Liver (tissue), 3 donors: ENCODE measurements at regions not wholly inside any gene's neighbourhood (a gene's known extent, or its start where the extent isn't known, plus 50 kb on each side); places are given as distances from the start of the nearest gene placed in this dataset.

Experiments used
- EGR1 ChIP-seq, 2 donors: IDR thresholded peaks; 2 replicates each; pipeline ENCODE4 v1.6.1; 2016 to 2018; ENCODE audit warnings: antibody characterized with exemption in 2 of 2, low read depth in 2 of 2
- RAD21 ChIP-seq, 2 donors: IDR thresholded peaks; 2 replicates each; pipeline ENCODE4 v1.6.1; 2016; ENCODE audit warnings: antibody characterized with exemption in 2 of 2, mild to moderate bottlenecking in 2 of 2
- YY1 ChIP-seq: IDR thresholded peaks from 2 replicates; pipeline ENCODE4 v1.6.1; 2016; ENCODE audit warnings: antibody characterized with exemption, mild to moderate bottlenecking
- TF ChIP-seq, protein P1 (sequence below): fragments of 150-350 bp; IDR thresholded peaks from 2 replicates; pipeline ENCODE4 v1.5.1; 2017; ENCODE audit warnings: improper control_type of control experiment, low read depth, low read length; ENCODE audit not compliant: missing input control
- TF ChIP-seq, protein P2 (sequence below): IDR thresholded peaks from 2 replicates; pipeline ENCODE4 v1.6.1; 2016; ENCODE audit warnings: antibody characterized with exemption
- TF ChIP-seq, protein P3 (sequence below): IDR thresholded peaks from 2 replicates; pipeline ENCODE4 v1.6.1; 2016; ENCODE audit warnings: antibody characterized with exemption, mild to moderate bottlenecking
- TF ChIP-seq, protein P4 (sequence below): IDR thresholded peaks from 2 replicates; pipeline ENCODE4 v1.6.1; 2016; ENCODE audit warnings: antibody characterized with exemption
- donor health status: healthy.
- donor health status: healthy.

DNA sequence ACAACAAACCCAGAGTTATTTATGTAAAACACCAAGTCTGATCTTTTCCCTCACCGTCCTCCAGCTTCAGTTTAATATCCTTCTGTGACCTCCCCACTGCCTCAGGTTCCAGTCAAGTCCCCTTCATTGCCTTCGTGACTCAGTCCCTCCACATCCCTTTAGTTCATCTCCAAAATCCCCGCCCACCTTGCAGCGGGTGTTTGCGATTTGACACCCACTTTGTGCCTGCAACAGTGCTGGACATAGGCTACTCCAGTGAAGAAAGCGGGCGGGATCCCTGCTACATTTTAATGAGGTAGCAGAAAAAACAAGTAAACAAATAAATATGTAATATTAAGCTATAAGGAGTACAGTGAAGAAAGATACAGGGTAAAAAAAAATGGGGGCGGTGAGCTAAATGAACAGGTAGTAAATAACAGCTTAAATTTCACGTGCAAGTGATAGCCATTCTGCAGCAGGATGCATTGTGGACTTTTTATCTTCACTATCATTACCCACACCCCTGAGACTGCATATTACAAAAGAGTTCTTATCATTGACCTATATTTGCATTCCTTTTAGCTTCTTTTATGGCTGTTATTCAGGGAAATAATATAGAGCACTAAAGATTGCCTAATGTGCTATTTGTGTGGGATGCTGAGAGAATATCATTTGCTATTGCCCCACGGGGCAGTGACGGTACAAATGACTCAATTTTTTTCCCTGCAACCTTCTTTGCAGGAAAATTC, 222.8 kb upstream of the NUDT4 start:
- TF ChIP-seq, protein P1, sequence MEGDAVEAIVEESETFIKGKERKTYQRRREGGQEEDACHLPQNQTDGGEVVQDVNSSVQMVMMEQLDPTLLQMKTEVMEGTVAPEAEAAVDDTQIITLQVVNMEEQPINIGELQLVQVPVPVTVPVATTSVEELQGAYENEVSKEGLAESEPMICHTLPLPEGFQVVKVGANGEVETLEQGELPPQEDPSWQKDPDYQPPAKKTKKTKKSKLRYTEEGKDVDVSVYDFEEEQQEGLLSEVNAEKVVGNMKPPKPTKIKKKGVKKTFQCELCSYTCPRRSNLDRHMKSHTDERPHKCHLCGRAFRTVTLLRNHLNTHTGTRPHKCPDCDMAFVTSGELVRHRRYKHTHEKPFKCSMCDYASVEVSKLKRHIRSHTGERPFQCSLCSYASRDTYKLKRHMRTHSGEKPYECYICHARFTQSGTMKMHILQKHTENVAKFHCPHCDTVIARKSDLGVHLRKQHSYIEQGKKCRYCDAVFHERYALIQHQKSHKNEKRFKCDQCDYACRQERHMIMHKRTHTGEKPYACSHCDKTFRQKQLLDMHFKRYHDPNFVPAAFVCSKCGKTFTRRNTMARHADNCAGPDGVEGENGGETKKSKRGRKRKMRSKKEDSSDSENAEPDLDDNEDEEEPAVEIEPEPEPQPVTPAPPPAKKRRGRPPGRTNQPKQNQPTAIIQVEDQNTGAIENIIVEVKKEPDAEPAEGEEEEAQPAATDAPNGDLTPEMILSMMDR, result no peak
- TF ChIP-seq EGR1 (IDR thresholded peaks at IDR 0.05; ENCODE audit: low read depth in 2 of 2), result no peak
- TF ChIP-seq, protein P2, sequence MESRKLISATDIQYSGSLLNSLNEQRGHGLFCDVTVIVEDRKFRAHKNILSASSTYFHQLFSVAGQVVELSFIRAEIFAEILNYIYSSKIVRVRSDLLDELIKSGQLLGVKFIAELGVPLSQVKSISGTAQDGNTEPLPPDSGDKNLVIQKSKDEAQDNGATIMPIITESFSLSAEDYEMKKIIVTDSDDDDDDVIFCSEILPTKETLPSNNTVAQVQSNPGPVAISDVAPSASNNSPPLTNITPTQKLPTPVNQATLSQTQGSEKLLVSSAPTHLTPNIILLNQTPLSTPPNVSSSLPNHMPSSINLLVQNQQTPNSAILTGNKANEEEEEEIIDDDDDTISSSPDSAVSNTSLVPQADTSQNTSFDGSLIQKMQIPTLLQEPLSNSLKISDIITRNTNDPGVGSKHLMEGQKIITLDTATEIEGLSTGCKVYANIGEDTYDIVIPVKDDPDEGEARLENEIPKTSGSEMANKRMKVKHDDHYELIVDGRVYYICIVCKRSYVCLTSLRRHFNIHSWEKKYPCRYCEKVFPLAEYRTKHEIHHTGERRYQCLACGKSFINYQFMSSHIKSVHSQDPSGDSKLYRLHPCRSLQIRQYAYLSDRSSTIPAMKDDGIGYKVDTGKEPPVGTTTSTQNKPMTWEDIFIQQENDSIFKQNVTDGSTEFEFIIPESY, result no peak
- TF ChIP-seq, protein P3, sequence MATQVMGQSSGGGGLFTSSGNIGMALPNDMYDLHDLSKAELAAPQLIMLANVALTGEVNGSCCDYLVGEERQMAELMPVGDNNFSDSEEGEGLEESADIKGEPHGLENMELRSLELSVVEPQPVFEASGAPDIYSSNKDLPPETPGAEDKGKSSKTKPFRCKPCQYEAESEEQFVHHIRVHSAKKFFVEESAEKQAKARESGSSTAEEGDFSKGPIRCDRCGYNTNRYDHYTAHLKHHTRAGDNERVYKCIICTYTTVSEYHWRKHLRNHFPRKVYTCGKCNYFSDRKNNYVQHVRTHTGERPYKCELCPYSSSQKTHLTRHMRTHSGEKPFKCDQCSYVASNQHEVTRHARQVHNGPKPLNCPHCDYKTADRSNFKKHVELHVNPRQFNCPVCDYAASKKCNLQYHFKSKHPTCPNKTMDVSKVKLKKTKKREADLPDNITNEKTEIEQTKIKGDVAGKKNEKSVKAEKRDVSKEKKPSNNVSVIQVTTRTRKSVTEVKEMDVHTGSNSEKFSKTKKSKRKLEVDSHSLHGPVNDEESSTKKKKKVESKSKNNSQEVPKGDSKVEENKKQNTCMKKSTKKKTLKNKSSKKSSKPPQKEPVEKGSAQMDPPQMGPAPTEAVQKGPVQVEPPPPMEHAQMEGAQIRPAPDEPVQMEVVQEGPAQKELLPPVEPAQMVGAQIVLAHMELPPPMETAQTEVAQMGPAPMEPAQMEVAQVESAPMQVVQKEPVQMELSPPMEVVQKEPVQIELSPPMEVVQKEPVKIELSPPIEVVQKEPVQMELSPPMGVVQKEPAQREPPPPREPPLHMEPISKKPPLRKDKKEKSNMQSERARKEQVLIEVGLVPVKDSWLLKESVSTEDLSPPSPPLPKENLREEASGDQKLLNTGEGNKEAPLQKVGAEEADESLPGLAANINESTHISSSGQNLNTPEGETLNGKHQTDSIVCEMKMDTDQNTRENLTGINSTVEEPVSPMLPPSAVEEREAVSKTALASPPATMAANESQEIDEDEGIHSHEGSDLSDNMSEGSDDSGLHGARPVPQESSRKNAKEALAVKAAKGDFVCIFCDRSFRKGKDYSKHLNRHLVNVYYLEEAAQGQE, result no peak
- TF ChIP-seq YY1, result no peak
- TF ChIP-seq RAD21 (IDR thresholded peaks at IDR 0.05), result no peak
- TF ChIP-seq, protein P4, sequence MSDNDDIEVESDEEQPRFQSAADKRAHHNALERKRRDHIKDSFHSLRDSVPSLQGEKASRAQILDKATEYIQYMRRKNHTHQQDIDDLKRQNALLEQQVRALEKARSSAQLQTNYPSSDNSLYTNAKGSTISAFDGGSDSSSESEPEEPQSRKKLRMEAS, result peak; percentile 13
